ENCODE measurements at regions not wholly inside any gene's neighbourhood (a gene's known extent, or its start where the extent isn't known, plus 50 kb on each side); places are given as distances from the start of the nearest gene placed in this dataset.
A peak's percentile ranks its signal among the peaks of the same experiment; 100 is the strongest.
"Not testable (repeated sequence)": the region's sequence is repeated elsewhere in the genome, so short reads cannot be mapped to it uniquely, and the experiment has no call there.

DNA sequence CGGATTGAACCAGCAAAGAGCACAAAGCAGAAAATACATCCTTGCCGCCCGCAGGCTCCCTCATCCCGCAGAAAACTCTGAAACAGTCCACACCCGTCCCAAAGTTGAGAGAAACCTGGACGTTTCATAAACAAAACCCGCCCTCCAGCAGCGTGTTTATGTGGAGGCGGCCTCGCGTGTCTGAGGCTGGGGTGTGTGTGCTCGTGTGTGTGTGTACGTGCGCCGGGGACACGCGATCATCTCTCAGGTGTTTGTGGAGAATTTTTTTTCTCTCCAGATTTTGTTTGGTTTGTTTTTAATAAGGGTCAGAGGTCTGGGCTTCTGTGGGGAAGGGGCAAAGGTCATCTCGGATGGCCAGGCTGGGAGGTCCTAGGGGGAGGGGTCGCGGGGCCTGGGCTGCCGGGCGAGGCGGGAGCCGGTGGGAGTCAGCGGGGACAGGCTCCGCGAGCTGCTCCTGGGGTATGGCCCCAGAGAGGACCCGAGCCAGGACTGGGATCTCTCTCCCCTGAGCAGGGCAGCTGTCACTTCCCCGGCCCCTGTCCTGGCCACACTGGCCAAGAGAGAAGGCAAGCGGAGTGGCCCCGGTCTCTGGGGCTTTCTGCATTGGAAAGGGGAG is 206.4 kb downstream of the C9orf50 start:
- no peak for DNase-seq (ENCODE audit: low read depth)

- peak; percentile 99 for DNase-seq (ENCODE audit: low read depth)
These were observed 207.1 kb downstream of the C9orf50 start for GRCh38 chr9:129413537-129414376.

DNA sequence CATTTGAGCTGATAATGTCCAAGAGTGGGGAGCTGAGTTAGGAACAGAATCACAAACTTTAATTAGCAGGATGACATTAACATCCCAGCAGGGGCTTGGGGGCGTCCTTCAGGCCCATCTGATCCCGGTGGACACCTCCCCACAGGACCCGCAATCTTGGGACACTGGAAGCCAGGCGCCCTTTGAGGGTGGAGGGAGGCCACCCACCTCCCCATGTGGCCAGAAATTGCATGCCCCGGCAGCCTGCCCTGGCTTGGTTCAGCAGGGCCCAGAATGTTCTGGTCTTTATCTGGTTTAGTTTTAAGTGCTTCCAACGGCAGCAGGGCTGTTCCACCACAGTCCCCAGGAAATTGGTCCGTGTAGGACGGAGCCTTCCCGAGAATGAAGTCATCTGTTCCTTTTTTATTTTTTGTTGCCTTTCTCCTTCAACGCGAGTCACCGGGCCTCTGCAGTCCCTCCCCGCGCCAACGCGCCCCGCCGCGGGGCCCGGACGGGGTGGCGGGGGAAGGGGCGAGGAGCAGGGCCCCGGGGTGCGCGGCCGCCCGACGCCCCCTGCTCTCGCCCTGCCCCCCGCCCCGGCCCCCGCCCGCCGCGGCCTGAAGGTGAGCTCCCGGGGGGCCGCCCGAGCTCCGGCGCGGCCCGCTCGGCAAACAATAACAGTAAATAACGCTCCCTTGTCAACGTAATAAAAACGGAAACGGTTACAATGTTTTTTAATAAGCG is 207.9 kb downstream of the C9orf50 start:
- DNase-seq (ENCODE audit: low read depth): peak; percentile 48

DNA sequence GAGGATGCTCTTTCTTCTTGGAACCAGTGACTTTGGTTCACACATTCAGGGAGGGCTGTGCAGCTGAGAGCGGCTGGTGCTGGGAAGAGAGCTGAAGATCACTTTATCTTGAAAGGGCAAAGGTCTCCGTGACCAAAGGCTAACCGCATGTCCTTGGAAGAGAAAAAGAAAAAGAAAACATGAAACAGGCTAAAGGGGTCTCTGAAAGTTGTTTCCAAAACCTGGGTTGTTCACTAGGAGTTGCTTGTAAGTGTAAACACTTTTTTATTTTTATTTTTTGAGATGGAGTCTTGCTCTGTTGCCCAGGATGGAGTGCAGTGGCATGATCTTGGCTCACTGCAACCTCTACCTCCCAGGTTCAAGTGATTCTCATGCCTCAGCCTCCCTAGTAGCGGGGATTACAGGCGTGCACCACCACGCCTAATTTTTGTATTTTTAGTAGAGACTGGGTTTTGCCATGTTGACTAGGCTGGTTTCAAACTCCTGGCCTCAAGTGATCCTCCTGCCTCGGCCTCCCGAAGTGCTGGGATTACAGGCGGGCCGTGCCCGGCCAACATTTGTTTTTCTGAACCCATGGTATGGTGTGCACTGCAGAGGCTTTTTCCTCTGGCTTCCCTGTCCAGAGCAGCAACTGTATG is 208.6 kb downstream of the C9orf50 start:
- DNase-seq (ENCODE audit: low read depth): not testable (repeated sequence)

DNA sequence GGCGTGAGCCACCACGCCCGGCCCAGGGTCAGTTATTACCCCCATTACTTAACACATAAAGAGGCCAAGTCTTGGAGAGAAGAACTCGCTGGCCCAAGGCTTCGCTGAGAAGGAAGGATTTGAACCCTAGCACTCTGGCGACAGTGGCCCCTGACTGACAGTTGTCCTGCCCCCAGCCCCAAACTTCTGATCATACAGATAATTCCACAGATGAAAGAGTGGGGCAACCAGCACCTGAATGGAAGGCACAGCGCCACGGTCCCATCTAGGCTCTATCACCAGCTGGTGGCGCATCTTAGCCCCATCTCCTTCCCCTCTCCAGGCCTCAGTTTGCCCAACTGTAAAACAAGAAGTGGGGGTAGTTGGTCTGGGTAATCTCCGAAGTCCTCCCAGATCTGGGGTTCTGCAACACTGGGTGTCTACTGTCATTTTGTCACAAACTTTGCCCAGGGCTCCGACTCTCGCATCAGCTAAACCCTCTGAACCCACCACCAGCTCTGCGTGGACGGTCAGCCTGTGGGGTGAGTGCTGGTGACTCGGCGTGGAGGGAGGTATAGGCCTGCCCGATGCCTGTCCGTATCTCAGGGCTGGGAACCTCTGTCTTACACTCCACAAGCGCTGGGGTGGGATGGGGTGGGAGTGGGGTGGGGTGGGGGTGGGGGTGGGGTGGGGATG is 209.3 kb downstream of the C9orf50 start:
- DNase-seq (ENCODE audit: low read depth): no peak

- no peak for DNase-seq (ENCODE audit: low read depth)
These were observed 210.7 kb downstream of the C9orf50 start for GRCh38 chr9:129410226-129410625.

DNA sequence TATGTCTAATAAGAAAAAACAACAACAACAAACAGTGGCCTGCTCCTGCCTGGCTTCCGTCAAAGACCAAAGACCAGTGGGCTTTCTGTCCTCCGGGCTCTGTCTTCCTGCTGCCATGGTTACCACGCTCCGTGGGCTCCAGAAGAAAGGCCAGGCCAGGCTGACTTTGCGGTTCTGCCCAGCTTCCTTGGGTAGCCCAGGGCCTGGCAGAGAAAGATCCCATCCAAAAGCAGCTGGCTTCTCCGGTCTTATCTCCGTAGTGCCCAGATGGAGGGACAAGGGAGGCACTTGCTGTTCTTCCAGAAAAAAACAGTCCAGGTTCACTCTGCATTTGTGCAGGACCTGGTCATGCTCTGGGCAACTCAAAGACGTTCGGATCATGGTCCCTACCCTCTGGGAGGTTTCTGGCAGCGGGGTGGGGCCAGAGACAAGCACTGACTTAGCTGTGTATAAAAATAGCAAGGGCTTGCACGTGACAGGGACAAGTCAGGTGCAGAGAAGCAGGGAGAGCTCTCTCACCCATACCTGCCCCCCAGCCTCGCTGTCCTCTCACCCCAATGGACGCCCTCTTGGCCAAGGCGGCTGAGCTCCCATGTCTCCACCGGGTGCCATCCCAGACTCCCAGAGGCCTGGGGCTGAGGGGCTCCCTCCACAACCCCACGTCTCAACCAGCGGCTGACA is 212.2 kb downstream of the C9orf50 start:
- DNase-seq (ENCODE audit: low read depth): no peak

- DNase-seq (ENCODE audit: low read depth): no peak
These were observed 212.9 kb downstream of the C9orf50 start for GRCh38 chr9:129407905-129408452.

DNA sequence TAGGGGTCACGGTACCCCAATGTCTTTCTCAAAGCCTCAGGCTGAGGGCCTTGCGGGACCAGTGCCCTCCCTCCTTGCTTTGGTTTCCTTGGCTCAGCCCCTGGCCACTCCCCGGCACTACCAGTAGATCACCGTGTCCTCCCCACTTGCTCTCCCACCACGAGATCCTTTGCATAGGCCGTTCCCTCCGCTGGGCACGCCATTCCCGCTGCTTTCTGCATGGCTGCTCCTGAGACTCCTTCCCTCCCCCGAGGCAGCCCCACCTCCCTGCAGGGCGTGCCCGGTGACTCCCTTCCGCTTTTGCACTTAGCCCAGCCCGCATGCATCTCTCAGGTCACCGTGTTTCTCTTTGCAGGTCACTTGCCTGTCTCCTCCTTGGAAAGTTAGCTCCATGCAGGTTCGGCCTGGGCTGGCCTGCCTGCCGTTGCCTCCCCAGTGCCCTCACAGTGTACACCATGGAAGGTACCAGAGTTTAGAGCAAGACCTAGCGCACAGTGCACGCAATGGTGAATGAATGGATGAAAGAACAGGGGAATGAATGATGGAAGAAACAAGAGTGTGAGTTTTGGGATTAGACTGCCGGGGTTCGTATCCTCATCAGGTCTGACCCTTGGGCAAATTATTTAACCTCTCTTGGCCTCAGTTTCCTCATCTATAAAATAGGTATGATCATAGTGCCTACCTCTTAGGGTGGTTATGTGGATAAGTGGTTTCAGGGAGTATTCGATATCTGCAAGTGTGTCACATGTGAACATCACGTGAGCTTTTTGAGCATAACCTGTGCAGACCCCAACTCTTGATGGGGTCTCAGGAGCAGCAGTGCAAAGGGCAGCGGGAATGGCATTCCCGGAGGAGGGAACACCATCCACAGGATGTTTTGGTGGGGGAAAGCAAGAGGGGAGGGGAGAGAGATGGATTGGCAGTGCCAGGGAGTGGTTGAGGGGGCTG is 214.3 kb downstream of the C9orf50 start:
- no peak for DNase-seq (ENCODE audit: low read depth)

- DNase-seq (ENCODE audit: low read depth): no peak
These were observed 215.1 kb downstream of the C9orf50 start for GRCh38 chr9:129405827-129406213.

- no peak for DNase-seq (ENCODE audit: low read depth)
These were observed 215.6 kb downstream of the C9orf50 start for GRCh38 chr9:129405089-129405826.

DNA sequence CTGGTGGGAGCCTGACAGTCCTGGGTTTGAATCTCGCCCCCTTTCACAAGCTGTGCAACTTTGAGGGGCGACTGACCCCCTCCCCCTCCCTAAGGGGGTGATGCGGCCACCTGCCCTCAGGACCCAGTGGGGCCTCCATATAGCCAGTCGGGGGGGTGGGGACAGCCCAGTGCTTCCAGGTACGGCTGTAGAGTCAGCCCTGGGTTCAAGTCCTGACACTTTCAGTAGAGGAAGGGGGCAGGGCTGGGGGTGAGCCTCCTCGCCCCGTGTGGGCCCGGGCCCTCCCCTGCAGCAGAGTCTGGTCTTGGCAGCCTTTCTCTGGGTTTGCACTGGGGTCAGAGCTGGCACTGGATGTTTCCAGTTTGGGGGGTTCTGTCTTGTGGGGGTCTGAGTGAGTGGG is 216.3 kb downstream of the C9orf50 start:
- DNase-seq (ENCODE audit: low read depth): no peak

- no peak for DNase-seq (ENCODE audit: low read depth)
These were observed 216.9 kb downstream of the C9orf50 start for GRCh38 chr9:129403779-129404620.

DNA sequence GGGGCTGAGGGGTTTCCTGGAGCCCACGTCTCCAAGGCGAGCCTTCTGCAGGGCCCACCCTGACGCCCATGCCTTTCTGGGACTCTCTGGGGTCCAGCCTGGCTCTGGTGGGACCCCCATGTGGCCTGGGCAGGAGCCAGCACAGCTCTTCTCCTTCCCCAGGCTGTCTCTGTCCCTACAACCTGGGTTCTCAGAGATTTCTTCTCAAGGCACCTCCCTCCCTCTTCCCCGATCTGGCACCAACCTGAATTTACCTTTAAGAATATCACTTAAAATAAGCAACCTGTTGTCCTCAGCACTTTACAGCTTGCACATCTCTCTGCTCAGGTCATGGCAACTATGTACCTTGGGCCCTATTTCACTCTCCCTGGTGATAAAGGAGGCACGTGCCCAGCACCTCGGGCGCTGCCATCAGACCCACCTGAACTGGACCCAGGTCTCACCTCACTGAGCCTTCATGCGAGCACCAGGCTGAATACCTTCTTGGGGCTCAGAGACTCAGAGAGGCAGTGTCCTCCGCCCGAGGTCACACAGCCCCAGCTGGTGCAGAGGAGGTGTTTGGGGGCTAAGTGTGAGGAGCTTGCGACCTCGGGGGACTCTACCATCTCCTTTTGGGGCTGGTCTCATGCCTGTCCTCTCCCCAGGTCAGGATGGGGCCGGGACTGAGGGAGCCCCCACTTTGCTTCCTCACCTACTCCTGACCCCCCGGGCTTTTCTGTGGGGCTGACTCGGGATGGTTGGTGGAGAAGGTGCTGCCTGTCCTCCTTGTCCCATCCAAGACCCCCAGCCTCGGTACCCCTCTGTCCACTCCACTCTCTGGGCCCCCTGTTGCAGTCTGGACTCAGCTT is 217.7 kb downstream of the C9orf50 start:
- no peak for DNase-seq (ENCODE audit: low read depth)

GRCh38 chr9:129402371-129402739 is 218.5 kb downstream of the C9orf50 start:
- no peak for DNase-seq (ENCODE audit: low read depth)

DNA sequence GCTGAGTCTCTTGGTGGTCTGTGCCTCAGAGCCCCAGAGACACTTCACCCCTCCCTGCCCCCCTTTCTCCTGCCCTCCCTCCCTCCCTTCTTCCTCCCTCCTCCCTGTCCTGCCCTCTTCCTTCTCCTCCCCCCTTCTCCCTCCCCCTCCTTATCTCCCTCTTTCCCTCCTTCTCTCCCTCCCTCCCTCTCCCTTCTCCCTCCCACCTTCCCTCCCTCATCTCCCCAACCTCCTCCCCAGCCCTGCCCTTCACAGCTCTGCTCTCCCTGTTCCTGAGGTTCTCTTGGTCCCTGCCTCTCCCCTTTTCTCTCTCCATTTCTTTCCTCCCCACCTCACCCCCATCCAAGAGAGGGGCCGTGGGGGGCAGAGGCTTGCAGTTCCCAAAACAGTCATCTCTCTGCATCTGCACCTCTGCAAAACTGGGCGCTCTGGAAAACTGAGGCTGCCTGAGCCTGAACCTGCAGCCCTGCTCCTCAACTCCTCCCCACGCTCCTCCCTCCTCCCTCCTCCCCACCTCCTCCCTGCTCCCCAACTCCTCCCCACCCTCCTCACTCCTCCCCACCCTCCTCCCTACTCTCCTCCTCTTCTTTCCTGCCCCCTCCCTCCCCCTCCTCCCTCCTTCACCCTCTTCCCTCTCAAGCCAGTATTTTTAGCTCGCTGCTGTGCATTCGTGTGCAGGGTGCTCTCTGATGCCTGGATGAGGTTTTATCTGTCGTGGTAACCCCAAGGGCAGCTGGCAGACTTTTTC is 219.1 kb downstream of the C9orf50 start:
- DNase-seq (ENCODE audit: low read depth): no peak

All from activated T-cell treated with anti-CD3 and anti-CD28 coated beads for 48 hours (primary cell).